SIG-M5 (cell line): ENCODE measurements at regions not wholly inside any gene's neighbourhood (a gene's known extent, or its start where the extent isn't known, plus 50 kb on each side); places are given as distances from the start of the nearest gene placed in this dataset.

Source experiments
- DNase-seq: peaks from one replicate; lab custom pipeline; 2025; lab: John Stamatoyannopoulos, UW

GRCh38 chr18:56278421-56279003, 359.9 kb downstream of the TXNL1 start:
- no peak for DNase-seq

GRCh38 chr18:56276466-56276865, 361.9 kb downstream of the TXNL1 start:
- no peak for DNase-seq

GRCh38 chr18:56273541-56274219, 364.7 kb downstream of the TXNL1 start:
- no peak for DNase-seq

GRCh38 chr18:56270671-56271250, 367.6 kb downstream of the TXNL1 start:
- DNase-seq = no peak

GRCh38 chr18:56269958-56270357, 368.4 kb downstream of the TXNL1 start:
- DNase-seq = no peak

- no peak for DNase-seq
Measured at GRCh38 chr18:56268952-56269351, 369.4 kb downstream of the TXNL1 start.

- no peak for DNase-seq
Measured at GRCh38 chr18:56267334-56267733, 371.1 kb downstream of the TXNL1 start.

- DNase-seq = no peak
Measured at GRCh38 chr18:56258178-56258577, 380.2 kb downstream of the TXNL1 start.

- DNase-seq = no peak
Measured at GRCh38 chr18:56257205-56257604, 381.2 kb downstream of the TXNL1 start.

GRCh38 chr18:56256659-56257058, 381.7 kb downstream of the TXNL1 start:
- no peak for DNase-seq

- no peak for DNase-seq
Measured at GRCh38 chr18:56255381-56255780, 383.0 kb downstream of the TXNL1 start.

GRCh38 chr18:56252456-56252855, 385.9 kb downstream of the TXNL1 start:
- no peak for DNase-seq

- DNase-seq = no peak
Measured at GRCh38 chr18:56248610-56249235, 389.7 kb downstream of the TXNL1 start.

GRCh38 chr18:56246916-56247315, 391.5 kb downstream of the TXNL1 start:
- no peak for DNase-seq

GRCh38 chr18:56245866-56246580, 392.4 kb downstream of the TXNL1 start:
- DNase-seq = no peak

- DNase-seq = no peak
Measured at GRCh38 chr18:56240405-56240804, 398.0 kb downstream of the TXNL1 start.

GRCh38 chr18:56238576-56238975, 399.8 kb downstream of the TXNL1 start:
- DNase-seq = no peak

- no peak for DNase-seq
Measured at GRCh38 chr18:56235481-56236013, 402.8 kb downstream of the TXNL1 start.

GRCh38 chr18:56235071-56235470, 403.3 kb downstream of the TXNL1 start:
- no peak for DNase-seq

GRCh38 chr18:56233595-56233994, 404.8 kb downstream of the TXNL1 start:
- DNase-seq = no peak

- no peak for DNase-seq
Measured at GRCh38 chr18:56226025-56226424, 412.4 kb downstream of the TXNL1 start.
